Stimulated activated effector memory CD8-positive, alpha-beta T cell treated with anti-CD3 and anti-CD28 coated beads, Interleukin-12 subunit alpha, Interleukin-12 subunit beta, amount 100 ng/mL, for 72 hours (primary cell): ENCODE measurements at regions not wholly inside any gene's neighbourhood (a gene's known extent, or its start where the extent isn't known, plus 50 kb on each side); places are given as distances from the start of the nearest gene placed in this dataset.

Experiments
- ATAC-seq: fragments of 150-1000 bp; cut with Tn5 transposase; 2 replicates; pipeline ENCODE4 v1.10.0; 2021
- DNase-seq, 2 donors: peaks; one replicate each; pipeline ENCODE4 v3.0.0; 2021 to 2022; ENCODE audit warnings: low spot score in 2 of 2
- H3K27ac Mint-ChIP-seq: one replicate; pipeline ENCODE4 v1.8.0; 2022; ENCODE audit warnings: mild to moderate bottlenecking, mixed read lengths
- H3K36me3 Mint-ChIP-seq: one replicate; pipeline ENCODE4 v1.8.0; 2022; ENCODE audit warnings: mild to moderate bottlenecking, mixed read lengths
- H3K4me1 Mint-ChIP-seq: one replicate; pipeline ENCODE4 v1.8.0; 2022; ENCODE audit warnings: mixed read lengths
- H3K4me3 Mint-ChIP-seq: one replicate; pipeline ENCODE4 v1.8.0; 2022; ENCODE audit warnings: mild to moderate bottlenecking, mixed read lengths
- H3K9me3 Mint-ChIP-seq: one replicate; pipeline ENCODE4 v1.8.0; 2022; ENCODE audit warnings: mixed read lengths

DNA sequence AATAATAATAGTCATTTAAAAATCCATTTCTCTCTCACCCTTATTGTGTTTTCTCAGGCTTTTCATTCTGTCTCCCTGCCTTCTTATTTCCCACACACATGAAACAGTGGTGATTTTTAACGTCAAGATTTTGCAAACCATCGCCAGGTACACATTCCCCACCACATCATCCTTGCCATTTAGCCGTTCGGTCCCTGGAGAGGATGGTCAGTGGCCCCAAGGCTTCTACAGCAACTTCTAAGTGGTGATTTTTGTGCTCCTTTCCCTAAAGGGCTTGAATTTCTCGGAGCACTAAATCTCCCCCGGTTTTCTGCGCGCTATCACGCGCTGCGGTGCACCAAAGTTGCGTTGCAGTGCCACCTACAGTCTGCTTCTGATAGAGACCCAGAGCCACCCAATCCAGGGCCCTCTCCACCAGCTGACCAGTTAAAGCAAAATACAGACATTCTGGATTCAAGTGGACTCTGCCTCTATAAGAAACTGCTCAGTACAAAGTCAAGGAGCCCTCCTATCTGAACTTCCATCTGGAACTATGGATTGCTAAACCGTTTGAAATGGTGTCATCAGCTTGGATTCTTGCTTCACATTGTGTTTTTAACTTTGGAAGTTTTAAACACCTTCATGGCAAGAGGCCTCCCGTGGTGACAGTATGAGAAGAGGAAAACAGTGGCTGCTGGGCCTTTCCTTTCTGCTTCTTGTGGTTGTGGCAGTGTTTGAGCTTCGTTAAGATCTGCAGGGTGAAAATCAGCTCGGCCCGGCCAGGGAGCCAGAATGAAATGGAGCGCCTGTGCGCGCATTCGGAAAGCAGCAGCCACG, 234.0 kb downstream of the SPTSSA start:
- Mint-ChIP-seq H3K4me1 (peaks cover 7% of the 10 kb centered on the region), H3K9me3 (no peaks in the 10 kb centered on the region), H3K4me3 (peak overlapping the region; percentile 32), H3K27ac (no peak overlapping the region), H3K36me3 (no peaks in the 10 kb centered on the region)
- DNase-seq (peak; percentile 30 to 63), ATAC-seq (peak; percentile 80)

DNA sequence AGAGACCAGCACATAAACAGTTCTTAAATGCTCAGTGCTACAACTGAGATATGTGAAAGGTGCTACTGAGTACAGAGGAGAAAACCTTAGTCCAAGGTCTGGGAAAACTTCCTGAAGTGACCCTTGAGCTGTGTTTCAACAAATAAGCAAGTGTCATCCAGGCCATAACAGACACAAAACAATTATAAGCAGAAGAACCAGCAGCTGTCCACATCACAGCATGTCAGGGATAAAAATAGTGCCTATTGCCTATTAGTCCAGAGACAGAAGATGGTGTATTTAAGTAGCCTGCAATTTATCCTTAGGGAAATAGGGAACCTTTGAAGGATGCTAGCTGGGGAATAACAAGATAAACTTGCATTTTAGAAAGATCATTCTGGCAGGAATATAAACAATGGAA, 237.8 kb downstream of the SPTSSA start:
- no peak for ATAC-seq

DNA sequence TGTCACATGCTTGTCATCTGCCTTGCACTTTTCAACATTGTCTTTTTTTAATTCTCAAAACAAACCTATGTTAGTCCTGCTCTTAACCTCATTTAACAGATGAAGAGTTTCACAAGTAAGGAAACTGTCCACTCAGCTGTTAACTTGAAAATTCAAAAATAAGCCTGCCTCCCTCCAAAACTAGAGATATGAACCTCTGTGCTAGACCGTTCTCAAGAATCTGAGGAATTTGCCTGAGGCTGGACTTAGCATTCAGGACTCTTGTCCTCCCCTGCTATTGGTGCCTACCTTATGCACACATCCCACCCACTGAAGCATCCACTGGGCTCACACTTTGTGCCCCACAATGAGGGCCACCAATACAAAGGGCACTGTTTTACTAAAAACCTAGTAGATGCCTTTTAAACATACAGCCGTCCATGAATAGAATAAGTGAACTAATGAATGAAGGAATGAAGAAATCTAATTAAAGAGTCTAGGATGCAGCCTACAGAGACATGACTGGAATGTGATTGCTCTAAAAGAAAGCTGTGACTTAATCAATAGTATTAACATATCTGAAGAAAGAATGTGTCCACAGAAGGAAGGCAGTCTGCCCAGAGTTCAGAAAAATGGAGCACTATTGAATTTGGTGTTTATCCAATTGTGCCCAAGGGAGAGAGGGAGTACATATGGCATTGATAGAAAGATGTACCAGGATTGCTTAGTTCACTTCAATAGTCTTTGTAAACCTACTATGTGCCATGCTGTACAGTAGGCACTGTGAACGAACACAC, 238.5 kb downstream of the SPTSSA start:
- DNase-seq (no peak), ATAC-seq (no peak)
- Mint-ChIP-seq H3K36me3 (no peaks in the 10 kb centered on the region), H3K4me3 (no peak overlapping the region), H3K4me1 (peaks cover 15% of the 10 kb centered on the region), H3K9me3 (no peaks in the 10 kb centered on the region), H3K27ac (no peak overlapping the region)

More for the DNA sequence above, 237.8 kb downstream of the SPTSSA start:
- Mint-ChIP-seq H3K27ac (no peak overlapping the region), H3K36me3 (no peaks in the 10 kb centered on the region), H3K9me3 (no peaks in the 10 kb centered on the region), H3K4me1 (peaks cover 15% of the 10 kb centered on the region), H3K4me3 (no peak overlapping the region)
- no peak for DNase-seq

DNA sequence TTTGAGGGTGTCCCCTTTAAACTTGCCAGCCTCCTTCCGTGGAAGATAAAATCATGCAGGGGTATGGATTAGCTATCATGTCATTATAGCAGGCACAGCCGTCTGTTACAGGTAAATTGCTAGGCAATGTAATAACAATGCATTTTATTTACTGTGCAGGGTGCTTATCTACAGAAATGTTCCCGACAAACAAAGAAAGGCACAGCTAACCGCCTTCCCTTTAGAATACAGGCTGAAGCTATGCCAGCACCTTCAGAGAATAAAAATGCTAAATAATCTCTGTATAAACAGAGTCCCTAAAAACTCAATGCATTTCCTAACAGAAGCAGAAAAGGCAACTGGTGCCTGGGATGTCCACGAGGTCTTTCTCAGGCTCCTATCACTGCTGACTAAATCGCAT, 239.2 kb downstream of the SPTSSA start:
- peaks cover 10% of the 10 kb centered on the region for H3K4me1 Mint-ChIP-seq
- ATAC-seq (no peak), DNase-seq (no peak)
- no peaks in the 10 kb centered on the region for H3K36me3 Mint-ChIP-seq
- no peak overlapping the region for H3K27ac Mint-ChIP-seq
- no peak overlapping the region for H3K4me3 Mint-ChIP-seq
- no peaks in the 10 kb centered on the region for H3K9me3 Mint-ChIP-seq

DNA sequence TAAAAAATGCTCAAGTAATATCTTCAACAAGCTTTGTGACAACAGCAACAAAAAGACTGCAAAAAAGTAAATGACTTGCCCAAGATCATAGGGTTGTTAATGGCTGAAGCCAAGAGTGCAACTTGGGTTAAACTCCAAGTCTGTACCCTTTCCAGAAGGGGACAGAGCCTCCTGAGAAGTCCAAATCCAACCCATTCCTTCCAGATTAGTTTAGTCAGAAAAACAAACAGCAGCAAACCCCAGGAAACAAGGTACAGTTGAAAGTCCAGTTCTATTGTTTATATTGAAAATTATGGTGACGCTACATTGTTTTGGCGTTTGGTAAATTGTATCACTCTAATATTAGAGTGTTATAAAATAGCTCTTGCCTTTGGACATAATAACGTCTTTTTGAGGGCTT, 239.9 kb downstream of the SPTSSA start:
- Mint-ChIP-seq H3K4me1 (peaks cover 8% of the 10 kb centered on the region), H3K27ac (no peak overlapping the region), H3K4me3 (no peak overlapping the region), H3K36me3 (no peaks in the 10 kb centered on the region), H3K9me3 (no peaks in the 10 kb centered on the region)
- DNase-seq (no peak), ATAC-seq (no peak)

DNA sequence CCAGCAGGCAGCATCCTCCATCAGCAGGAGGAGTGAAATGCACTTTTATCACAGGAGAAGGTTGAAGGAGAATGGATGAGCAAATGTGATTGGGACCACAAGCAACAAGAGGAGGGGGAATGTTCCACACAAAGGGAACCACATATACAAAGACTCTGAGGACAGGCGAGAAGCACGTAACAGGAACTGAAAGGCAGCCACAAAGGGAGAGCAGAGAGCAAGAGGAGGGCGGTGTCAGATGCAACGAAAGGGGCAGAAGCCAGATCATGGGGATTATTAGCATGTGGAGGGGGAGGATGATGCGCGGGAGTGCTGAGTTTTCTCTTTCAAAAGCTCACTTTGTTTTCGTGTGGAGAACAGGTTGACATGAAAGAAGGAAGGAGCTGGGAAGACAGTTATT, 241.1 kb downstream of the SPTSSA start:
- H3K36me3 Mint-ChIP-seq: no peaks in the 10 kb centered on the region
- ATAC-seq (peak; percentile 76), DNase-seq (no peak)
- H3K4me1 Mint-ChIP-seq: peaks cover 8% of the 10 kb centered on the region
- H3K4me3 Mint-ChIP-seq: no peak overlapping the region
- H3K9me3 Mint-ChIP-seq: no peaks in the 10 kb centered on the region
- no peak overlapping the region for H3K27ac Mint-ChIP-seq

DNA sequence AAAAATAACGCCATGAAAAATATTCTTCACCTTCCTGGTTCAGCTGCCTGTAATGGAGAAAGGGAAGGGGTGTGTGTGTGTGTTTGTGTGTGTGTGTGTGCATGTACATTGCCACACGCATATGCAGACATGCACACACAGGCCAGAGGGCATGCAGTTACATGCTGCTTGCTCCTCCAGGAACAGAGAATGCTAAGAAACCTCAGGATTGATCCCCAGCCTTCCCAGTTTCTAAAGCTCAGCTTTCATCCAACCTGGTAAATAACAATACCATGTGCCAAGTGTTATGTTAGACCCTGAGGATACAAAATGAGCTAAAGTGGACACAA, 241.7 kb downstream of the SPTSSA start:
- H3K4me3 Mint-ChIP-seq: no peak overlapping the region
- peaks cover 8% of the 10 kb centered on the region for H3K4me1 Mint-ChIP-seq
- ATAC-seq: no peak

DNA sequence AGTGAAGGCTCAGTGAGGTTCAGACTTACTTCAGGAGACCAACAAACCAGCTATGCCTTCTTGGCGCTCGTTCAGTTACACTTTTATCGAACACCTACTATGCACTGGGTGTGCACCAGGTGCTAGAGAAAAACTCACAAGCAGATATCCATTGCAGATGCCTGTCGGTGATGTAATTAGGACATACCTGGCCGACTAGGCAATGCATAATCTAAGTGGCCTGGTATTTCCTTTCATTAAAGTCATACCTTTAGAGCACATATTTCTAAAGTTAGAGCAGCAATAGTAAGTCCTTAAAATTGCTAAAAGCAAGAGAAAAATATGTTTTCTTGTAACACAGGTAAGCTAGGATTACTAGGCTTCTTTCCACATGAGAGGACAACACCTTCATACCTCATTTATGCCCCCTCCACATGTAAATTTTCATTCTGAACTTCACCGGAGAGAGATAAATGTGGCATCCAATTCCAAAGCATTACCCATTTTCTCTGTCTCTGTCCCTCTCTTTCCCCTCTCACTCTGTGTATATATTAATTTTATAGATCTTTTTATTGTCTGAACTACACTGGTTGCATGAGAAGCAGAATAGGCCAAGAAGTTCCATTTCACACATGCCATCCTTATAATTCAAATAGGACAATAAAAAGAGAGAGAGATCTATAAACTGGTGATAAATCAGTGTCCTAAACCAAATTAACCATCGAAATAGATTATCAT, 242.2 kb downstream of the SPTSSA start:
- no peaks in the 10 kb centered on the region for H3K9me3 Mint-ChIP-seq
- ATAC-seq: no peak
- H3K4me3 Mint-ChIP-seq: no peak overlapping the region
- H3K4me1 Mint-ChIP-seq: peaks cover 8% of the 10 kb centered on the region
- H3K27ac Mint-ChIP-seq: no peak overlapping the region
- no peak for DNase-seq
- no peaks in the 10 kb centered on the region for H3K36me3 Mint-ChIP-seq

More for the DNA sequence above, 241.7 kb downstream of the SPTSSA start:
- H3K36me3 Mint-ChIP-seq: no peaks in the 10 kb centered on the region
- no peaks in the 10 kb centered on the region for H3K9me3 Mint-ChIP-seq
- no peak for DNase-seq
- no peak overlapping the region for H3K27ac Mint-ChIP-seq

DNA sequence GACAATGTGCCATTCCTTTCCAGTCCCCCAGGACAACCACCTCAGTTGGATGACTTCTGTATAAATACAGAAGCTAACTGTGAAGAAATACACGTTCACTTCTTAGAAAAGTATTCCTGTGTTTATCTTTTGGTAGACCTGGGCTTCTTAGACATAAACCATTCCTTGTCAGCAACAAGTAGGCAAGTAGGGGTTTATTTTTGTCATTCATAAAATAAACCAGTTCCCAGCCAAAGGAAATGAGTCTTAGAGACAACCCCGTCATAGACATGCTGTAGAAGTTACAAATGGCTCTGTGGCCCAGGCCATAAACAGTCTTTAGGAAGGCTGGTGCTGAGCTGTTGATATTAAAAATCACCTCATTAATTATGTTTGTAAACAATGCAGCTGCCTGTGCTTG, 243.2 kb downstream of the SPTSSA start:
- Mint-ChIP-seq H3K4me3 (no peak overlapping the region), H3K27ac (no peak overlapping the region), H3K4me1 (peaks cover 8% of the 10 kb centered on the region), H3K9me3 (no peaks in the 10 kb centered on the region), H3K36me3 (no peaks in the 10 kb centered on the region)
- DNase-seq (no peak), ATAC-seq (no peak)

DNA sequence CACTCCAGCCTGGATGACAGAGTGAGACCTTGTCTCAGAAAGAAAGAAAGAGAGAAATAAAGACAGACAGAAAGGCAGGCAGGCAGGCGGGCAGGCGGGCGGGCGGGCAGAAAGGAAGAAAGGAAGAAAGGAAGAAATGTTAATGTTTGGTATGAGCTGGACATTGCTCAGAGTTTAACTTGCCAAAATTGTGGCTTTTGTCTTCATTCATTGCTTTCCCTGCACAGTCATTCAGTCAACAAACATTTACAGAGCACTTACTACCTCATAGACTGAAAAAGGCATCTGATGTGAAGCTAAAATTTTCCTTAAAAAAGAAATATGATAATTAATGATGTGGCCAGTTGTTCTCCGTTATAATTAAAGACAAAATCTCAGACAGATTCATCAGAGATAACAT, 247.1 kb downstream of the SPTSSA start:
- Mint-ChIP-seq H3K4me1 (peaks cover 21% of the 10 kb centered on the region), H3K36me3 (no peaks in the 10 kb centered on the region), H3K27ac (no peak overlapping the region), H3K9me3 (no peaks in the 10 kb centered on the region), H3K4me3 (no peak overlapping the region)
- DNase-seq (no peak), ATAC-seq (peak; percentile 44)

DNA sequence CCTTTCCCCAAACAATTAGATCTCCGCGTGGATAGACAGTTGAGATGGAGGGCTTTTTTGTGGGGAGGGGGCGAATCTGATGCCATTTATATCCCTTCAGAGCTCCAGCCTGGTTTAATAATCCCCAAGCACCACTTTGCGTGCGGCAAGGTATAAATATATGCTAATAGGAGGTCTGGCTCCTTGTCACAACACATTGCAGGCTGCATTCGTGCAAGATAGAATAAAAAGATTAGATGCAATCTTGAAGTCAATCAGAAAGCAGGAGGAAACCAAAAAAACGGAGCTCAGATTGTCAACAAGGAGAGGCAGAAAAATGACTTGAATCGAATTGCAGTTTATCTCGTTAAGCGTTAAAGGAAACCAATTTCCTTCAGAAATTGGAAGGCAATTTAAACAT, 248.7 kb downstream of the SPTSSA start:
- no peak for ATAC-seq
- Mint-ChIP-seq H3K4me3 (peak overlapping the region; percentile 43), H3K4me1 (peaks cover 21% of the 10 kb centered on the region)

DNA sequence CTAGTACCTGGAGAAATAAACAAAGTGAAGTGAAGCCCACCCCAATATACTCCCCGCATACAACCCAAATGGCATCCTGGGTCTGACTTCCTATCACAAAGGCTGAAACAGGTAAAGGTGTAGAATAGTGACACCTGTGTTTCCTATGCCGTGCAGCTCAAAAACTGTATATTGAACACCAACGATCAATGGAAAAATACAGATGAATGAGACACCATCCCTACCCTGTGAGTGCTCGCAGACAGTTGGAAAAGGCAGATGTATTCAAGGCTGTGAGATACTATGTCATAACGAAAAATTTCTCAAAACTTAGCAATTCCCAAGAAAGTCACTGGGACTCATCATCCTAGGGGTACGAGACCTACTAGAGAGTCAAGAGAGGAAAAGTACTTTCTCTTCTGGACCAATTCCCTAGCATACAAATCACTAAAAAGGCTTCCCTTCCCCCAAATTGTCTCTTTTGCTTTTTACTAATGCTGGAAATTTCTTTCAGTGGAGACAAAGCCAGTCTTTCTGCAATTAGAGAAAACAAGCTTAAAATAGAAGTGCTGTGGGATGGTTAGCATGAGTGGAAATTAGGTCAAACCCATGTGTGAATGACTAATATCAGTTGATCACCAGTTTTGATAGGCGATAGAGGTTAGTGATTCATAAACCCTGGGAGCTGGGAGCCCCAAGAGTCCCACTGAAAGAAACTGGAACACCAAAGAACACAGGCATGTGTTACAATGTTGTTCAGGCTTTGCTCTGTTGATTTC, 249.7 kb downstream of the SPTSSA start:
- peaks cover 21% of the 10 kb centered on the region for H3K4me1 Mint-ChIP-seq
- ATAC-seq (peak; percentile 81), DNase-seq (no peak)
- no peaks in the 10 kb centered on the region for H3K9me3 Mint-ChIP-seq
- H3K36me3 Mint-ChIP-seq: no peaks in the 10 kb centered on the region
- H3K27ac Mint-ChIP-seq: peak overlapping the region; percentile 51
- H3K4me3 Mint-ChIP-seq: peak overlapping the region; percentile 43

More for the DNA sequence above, 248.7 kb downstream of the SPTSSA start:
- DNase-seq: no peak
- no peak overlapping the region for H3K27ac Mint-ChIP-seq
- H3K36me3 Mint-ChIP-seq: no peaks in the 10 kb centered on the region
- H3K9me3 Mint-ChIP-seq: no peaks in the 10 kb centered on the region

DNA sequence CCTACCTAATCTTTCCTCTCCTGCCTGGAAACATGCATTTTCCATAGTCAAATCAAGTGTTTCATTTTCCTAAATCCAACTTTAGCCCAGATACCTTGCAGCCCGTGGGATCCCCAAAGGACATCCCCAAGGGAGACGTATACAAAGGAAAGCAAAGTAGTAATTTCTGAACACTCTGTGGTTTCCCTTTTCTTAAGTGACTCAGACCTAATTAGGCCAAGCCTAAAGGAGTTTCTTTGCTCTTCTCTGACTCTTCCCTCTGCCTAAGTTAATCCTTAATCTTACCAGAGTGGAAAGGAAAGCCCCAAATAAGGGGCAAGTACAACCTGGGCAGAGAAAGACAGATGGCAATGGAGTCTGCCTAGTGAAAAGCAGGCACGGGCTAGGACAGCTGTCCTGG, 250.3 kb downstream of the SPTSSA start:
- DNase-seq (no peak), ATAC-seq (peak; percentile 86)
- peaks cover 21% of the 10 kb centered on the region for H3K4me1 Mint-ChIP-seq
- no peaks in the 10 kb centered on the region for H3K36me3 Mint-ChIP-seq
- no peaks in the 10 kb centered on the region for H3K9me3 Mint-ChIP-seq
- peak overlapping the region; percentile 43 for H3K4me3 Mint-ChIP-seq
- peak overlapping the region; percentile 51 for H3K27ac Mint-ChIP-seq

DNA sequence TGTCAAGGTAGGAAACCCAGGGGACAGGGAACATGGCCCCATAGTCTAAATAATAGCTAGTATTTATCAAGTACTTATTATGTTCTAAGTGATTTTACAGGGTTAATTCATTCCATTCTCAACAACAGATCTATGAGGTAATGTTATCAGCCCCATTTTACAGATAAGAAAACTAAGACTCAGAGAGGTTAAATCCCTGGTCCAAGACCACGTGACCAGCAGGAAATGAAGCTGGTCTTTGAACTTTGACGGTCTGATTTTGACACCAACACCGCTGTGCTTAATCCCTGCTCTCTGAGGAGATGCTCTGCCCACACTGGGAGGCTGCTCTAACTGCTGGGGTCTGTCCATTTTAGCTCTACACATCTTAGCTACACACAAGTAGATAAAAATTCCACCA, 253.5 kb downstream of the SPTSSA start:
- DNase-seq (no peak), ATAC-seq (no peak)
- H3K9me3 Mint-ChIP-seq: peaks cover 7% of the 10 kb centered on the region
- no peak overlapping the region for H3K27ac Mint-ChIP-seq
- H3K36me3 Mint-ChIP-seq: no peaks in the 10 kb centered on the region
- no peak overlapping the region for H3K4me3 Mint-ChIP-seq
- peaks cover 21% of the 10 kb centered on the region for H3K4me1 Mint-ChIP-seq

DNA sequence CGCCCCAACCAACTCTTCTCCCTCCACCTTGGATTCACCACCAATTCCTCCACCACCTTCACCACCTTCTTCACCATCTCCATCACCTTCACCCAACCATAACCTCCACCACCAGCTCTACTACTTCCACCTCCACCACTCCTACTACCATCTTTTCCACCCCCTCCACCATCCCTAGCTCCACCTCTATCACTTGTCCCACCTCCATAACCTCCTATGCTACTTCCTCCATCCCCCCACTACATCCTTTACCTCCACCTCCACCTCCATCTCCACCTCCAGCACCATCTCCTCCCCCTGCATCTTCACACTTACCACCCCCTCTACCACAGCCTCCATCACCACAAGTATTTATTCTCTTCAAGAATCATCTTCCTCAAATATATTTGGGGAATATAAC, 254.9 kb upstream of the EGLN3 start:
- Mint-ChIP-seq H3K9me3 (peaks cover 7% of the 10 kb centered on the region), H3K4me1 (no peaks in the 10 kb centered on the region), H3K27ac (no peak overlapping the region), H3K36me3 (no peaks in the 10 kb centered on the region), H3K4me3 (no peak overlapping the region)
- no peak for DNase-seq
- ATAC-seq: no peak
